HG02798 (cell line): ENCODE measurements at regions not wholly inside any gene's neighbourhood (a gene's known extent, or its start where the extent isn't known, plus 50 kb on each side); places are given as distances from the start of the nearest gene placed in this dataset.

ENCODE experiments used
- ATAC-seq: cut with Tn5 transposase; IDR thresholded peaks from one replicate; pipeline ENCODE4 v1.9.1; 2021; ENCODE audit warnings: mild to moderate bottlenecking; ENCODE audit not compliant: unreplicated experiment, poor library complexity

- ATAC-seq: no peak
These were observed 64.4 kb upstream of the FZD10 start for GRCh38 chr12:130097798-130098255.

- no peak for ATAC-seq
These were observed 63.8 kb upstream of the FZD10 start for GRCh38 chr12:130098301-130099005.

- no peak for ATAC-seq
These were observed 61.5 kb upstream of the FZD10 start for GRCh38 chr12:130100634-130101362.

GRCh38 chr12:130101370-130101769, 60.9 kb upstream of the FZD10 start:
- no peak for ATAC-seq

- ATAC-seq: no peak
These were observed 60.0 kb upstream of the FZD10 start for GRCh38 chr12:130102266-130102665.

- no peak for ATAC-seq
These were observed 57.6 kb upstream of the FZD10 start for GRCh38 chr12:130104571-130105106.

- no peak for ATAC-seq
These were observed 53.0 kb upstream of the FZD10 start for GRCh38 chr12:130109062-130109945.

GRCh38 chr12:130110914-130111313, 51.4 kb upstream of the FZD10 start:
- ATAC-seq: no peak

- no peak for ATAC-seq
These were observed 50.2 kb upstream of the FZD10 start for GRCh38 chr12:130111965-130112496.
